Epithelial cell of prostate (primary cell): ENCODE measurements at regions not wholly inside any gene's neighbourhood (a gene's known extent, or its start where the extent isn't known, plus 50 kb on each side); places are given as distances from the start of the nearest gene placed in this dataset.
"Not testable (repeated sequence)": the region's sequence is repeated elsewhere in the genome, so short reads cannot be mapped to it uniquely, and the experiment has no call there.

Experiments
- DNase-seq: peaks from one replicate; pipeline ENCODE4 v3.0.0-alpha.2; 2011; ENCODE audit warnings: low read depth, low spot score
- H3K27ac ChIP-seq: fragments of 450-650 bp; 2 replicates; pipeline ENCODE4 v1.5.1; 2017; ENCODE audit warnings: mild to moderate bottlenecking

DNA sequence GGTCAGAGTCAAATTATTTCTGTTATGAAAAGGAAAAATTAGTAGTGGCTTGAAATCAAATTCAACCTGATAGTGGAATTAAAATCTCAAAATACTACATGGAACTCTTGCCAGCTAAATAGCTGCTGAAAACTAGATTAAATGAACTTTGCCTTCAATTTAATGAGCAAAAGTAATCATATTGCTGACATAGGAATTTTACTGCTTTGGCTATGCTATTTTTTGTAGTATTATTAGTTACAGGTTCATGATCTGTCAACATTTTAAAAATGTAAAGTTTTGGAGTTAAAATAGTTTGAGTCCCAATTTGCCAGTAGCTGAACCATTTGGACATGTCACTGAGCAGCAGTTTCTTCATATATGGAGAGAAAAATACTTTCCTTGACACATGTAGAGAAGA is 81.4 kb downstream of the RERGL start:
- no peak overlapping the region for H3K27ac ChIP-seq
- DNase-seq, result no peak

DNA sequence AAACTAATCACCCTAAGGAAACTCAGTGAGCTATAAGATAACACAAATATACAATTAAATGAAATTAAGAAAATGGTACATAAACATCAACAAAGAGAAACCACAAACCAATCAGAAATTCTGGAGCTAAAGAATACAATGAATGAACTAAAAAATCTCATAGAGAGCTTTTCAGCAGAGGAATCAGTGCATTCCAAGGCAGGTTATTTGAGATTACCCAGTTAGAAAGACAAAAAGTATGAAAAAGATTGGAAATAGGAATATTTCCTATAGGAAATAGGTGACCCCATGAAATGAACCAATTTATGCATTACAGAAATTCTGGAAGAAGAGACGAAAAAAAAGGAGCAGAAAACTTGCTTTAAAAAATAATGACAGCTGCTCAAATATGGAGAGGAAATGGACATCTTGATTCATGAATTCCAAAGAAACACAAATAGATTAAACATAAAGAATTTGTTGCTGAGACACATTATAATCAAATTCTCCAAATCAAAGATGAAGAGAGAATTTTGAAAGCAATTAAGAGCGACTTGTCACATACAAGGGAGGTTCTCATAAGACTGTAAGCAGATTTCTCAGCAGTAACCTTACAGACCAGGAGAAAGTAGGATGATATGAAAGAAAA is 90.7 kb downstream of the RERGL start:
- H3K27ac ChIP-seq, result no peak overlapping the region

DNA sequence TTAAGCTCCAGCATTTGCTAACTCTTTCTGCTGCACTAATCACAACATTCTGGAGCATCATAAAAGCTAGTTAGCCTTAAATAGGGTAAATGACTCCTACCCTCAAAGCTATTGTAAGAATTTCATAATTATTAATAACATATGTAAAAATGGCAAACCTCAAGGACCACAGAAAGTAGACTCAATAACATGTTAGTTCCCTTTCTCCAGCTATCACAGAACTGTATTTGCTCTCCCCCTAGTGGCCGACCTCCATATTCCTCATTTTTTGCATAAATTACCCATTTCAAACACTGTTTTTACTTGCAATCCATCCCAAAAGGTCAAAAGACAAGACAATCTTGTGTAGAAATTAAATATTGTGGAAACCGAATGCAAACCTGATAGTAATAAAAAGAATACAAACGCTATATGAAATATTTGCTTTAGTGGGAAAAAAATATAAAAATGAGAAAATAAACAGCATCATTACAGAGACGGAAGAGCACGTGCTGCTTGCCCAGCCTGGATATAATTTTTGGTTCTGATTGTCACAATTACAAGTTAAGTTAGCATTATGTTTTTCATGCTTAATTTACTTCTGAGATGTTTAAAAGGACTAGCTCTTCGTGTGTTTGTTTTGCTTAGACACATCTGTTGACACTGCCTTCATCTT is 97.9 kb downstream of the RERGL start:
- DNase-seq, result no peak
- H3K27ac ChIP-seq, result no peak overlapping the region

More for the DNA sequence above, 90.7 kb downstream of the RERGL start:
- no peak for DNase-seq

DNA sequence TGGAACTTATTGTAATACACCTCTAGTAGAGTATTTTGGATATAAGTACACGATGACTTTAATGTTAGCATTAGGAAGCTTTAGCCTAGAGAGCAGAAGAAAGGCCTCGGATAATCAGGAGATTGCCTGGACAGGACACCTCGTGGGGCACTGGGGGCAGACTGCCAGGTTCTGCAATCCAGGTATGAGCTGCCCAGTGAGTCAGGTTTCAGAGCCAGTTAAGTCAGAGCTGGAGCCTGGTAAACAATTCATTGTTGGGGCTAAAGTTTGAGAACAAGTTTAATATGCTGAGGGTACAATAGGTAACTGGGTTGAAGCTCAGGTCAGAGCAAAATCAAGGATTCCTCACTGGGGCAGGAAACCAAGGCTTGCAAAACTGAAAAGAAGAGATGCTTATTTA is 107.4 kb downstream of the RERGL start:
- no peak overlapping the region for H3K27ac ChIP-seq
- peak; percentile 40 for DNase-seq

DNA sequence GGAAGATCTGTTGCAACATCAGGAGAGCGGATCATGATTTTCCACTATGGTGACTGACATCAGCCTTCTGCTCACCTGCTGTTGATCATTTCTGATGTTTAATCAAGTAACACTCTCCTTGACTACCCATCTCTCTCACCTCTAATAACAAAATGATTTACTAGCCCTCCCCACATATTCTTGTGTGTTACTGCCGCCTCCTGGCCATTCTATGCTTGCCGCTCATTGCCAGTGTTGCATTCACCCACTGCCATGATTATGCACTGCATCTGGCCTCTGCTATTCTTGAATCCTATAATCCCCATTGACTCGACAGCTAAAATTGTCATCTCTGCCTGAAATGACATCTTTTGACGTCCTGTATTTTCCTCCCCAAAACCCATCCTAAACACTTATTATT is 113.8 kb downstream of the RERGL start:
- no peak for DNase-seq
- no peak overlapping the region for H3K27ac ChIP-seq

DNA sequence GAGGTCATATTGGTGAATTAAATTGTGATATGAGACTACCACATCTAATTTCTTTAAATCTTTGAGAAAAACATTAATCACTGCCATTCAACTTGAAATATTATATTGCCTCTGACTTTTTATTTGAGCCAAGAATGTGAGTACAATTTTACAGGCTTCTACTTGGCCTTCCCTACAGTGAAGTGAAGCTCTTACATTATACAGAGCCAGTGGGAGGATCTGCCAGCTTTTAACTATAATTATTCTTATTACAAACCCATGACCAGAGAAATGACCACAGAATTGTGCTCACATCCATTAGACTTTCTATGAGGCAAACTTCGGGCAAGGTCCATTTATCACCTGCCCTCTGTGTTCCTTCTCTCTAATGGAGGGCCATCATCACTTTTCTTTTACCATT is 114.2 kb downstream of the RERGL start:
- DNase-seq, result no peak
- H3K27ac ChIP-seq, result no peak overlapping the region

DNA sequence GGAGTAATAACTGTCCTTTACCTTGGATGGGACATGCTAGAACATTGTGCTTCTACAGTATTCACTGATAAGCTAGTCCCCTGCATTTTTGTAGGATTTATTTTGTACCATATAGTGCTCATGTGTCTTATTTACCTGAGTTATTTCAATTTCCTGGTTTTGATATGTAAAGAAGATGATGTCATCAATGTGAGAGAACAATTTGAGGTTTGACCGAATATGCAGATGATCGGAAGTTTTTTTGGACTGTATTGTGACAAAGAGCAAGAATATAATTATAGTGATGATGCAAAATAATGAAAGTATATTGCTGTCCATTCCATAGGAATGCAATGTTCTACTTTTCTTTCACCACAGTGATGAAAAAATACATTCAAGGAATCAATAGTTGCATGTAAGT is 114.8 kb downstream of the RERGL start:
- no peak overlapping the region for H3K27ac ChIP-seq
- DNase-seq, result no peak

DNA sequence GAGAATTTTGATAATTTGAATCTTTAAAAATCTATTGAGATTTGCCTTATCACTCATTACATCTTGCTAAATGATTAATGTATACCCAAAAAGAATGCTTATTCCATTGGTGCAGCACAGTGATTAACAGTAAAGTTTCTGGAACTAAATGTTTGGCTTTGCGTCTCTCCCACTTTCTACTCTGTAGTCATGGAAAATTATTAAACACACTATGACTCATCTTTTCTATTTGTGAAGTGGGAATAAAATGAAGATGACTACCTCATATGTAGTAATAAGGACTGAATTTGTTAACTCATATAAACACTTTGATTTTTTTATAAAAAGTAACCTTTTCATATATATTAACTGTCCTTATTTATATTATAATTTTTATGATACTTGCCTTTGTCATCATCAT is 118.1 kb downstream of the RERGL start:
- H3K27ac ChIP-seq, result no peak overlapping the region
- DNase-seq, result no peak

DNA sequence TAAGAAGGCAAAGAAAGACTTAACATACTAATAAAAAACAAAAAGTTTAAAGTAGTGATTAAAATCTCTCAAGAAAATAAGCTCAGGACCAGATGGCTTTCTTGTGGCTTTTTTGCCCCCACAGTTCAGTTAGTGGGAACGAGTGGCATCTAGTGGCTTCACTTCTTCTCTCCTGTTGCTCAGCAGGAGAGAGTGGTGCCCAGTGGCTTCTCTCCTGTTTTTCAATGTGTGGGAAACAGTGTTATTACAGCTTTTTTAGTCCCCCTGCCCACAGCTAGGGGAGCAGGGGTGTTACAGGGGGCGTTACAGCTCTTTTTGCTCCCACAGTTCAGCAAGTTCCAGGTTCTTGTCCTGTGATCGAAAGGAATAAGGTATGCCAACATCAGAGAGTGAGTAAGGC is 135.2 kb downstream of the RERGL start:
- no peak for DNase-seq
- H3K27ac ChIP-seq, result no peak overlapping the region

DNA sequence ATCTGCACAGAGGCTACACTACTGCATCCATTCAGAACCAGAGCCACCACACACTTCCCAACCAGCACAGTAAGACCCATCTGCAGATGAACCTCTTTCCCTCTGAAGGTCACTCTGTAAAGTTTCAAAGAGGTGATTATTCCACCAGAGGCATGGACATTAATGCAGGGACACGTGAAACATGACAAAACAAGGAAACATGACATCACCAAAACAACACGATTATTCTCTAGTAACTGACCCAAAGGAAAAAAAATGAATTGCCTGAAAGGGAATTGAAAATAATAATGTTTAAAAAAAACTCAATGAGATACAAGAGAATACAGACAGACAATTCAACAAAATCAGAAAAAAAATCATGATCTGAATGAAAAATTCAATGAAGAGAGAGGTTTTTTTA is 139.1 kb downstream of the RERGL start:
- no peak for DNase-seq
- no peak overlapping the region for H3K27ac ChIP-seq

DNA sequence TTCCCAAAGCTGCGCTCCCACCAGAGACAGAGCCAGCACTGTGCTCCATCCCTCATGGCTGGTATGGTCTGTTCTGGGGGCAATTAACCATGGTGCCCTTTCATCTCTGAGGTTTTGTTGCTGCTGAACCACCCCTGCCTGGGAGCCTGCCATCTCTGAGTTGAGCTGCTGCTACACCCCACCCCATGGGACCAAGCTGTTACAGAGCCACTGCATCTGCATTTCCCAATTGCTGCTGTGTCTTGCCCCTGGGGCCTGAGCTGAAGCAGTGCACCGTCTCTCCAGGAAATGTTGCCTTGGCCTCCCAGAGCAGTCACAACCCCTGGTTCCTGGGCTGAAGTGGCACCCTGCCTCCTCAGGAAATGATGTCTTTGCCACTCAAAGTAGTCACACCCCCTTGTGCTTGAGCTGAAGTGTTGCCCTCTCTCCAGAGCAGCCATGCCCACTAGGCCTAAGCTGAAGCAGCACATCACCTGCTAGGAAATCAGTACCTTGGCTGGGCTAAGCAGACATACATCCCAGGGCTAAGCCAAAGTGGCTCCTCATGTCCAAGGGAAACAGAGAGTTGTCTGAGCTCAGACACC is 140.3 kb downstream of the RERGL start:
- no peak overlapping the region for H3K27ac ChIP-seq
- no peak for DNase-seq

DNA sequence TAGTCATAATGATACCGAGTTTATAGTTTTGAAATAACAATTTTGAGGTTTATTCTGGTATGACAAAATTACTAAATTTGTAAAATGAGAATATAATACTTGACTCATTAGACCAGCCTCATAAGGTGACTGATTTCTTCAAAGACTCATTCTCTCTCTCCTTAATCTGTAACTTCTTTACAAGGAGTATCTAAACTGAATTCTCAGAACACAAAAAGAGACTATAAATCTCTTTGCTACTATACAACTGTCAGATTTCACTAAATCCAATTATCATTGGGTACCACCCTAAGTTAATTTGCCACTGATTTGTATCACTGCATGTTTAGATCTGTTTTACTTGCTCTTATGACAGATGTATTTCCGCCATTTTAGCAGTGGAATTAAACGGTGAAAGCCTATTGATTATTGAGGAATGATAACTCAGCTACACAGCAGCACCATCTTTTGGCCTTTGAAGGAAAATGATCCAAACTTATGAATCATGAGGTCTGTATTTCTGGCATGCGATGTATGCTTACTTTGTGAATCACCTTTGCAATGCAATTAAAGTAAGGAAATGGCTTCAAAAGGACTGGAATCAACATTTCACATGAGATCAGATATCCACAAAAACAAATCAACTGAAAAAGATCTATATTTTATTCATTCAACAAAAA is 161.2 kb downstream of the RERGL start:
- peak; percentile 36 for DNase-seq
- peak overlapping the region; percentile 49 for H3K27ac ChIP-seq

DNA sequence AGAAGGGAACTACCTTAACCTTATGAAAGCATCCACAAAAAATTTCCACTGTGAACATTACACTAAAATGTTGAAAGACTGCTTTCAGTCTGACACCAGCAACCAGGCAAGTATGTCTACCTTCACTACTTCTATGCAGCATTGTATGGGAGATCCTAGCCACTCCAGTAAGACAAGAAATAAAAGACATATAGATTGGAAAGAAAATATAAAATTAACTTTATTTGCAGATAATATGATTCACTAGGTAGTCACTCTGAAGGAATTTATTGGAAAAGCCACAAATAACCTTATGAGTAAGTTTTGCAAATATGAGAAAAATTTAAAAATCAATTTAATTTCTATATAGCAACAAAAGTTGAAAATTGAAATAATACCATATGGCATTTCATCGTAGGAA is 172.0 kb downstream of the RERGL start:
- H3K27ac ChIP-seq, result no peak overlapping the region
- no peak for DNase-seq

DNA sequence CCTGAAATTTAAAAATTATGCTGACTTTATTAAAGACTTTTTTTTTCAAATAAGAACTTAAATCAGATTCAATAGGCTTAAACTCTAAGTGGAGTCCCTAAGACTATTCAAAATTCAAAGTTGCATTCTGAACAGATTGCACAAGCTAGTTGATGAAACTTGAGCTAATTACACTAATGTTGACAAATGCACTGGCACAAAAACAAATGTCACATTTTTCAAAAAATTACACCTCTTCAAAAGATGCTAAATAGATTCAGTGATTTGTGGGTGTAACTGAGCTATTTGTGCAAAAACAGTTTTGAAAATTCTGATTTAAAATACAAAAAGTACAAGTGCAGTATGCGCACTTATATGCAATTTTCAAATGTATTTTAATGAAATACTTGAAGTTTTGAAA is 205.4 kb downstream of the RERGL start:
- no peak for DNase-seq
- no peak overlapping the region for H3K27ac ChIP-seq

DNA sequence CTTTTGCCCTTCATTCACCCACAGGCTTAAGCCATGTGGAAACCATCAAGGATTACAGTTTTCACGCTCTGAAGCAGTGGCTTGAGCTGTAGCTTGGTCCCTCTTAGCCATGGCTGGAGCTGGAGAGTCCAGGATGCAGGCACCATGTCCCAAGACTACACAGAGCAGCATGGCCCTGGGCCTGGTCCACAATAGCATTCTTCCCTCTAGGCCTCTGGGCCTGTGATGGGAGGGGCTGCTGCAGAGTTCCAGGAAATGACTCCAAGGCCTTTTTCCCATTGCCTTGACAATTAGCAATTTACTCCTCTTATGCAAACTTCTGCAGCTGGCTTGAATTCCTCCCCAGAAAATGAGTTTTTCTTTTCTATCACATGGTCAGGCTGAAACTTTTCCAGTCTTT is 211.3 kb downstream of the RERGL start:
- H3K27ac ChIP-seq, result no peak overlapping the region
- DNase-seq, result no peak

DNA sequence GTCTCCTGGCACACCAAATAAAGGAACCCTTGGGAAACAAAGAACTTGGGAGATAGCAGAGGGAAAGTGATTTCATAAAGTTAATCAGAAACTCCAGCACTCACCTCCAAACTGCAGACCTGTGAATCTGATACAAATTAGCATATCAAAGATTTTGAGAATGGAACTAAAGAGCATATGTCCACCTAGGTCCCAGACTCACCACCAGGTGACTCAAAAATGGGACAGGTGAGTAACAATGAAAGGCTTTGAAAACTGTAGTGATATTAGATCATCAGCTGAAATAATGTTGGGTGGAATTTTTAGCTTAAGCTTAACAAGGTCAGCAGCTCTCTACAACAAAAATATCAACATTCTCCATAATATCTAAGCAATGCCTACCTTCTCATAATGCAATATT is 214.8 kb downstream of the RERGL start:
- DNase-seq, result no peak
- H3K27ac ChIP-seq, result no peak overlapping the region

DNA sequence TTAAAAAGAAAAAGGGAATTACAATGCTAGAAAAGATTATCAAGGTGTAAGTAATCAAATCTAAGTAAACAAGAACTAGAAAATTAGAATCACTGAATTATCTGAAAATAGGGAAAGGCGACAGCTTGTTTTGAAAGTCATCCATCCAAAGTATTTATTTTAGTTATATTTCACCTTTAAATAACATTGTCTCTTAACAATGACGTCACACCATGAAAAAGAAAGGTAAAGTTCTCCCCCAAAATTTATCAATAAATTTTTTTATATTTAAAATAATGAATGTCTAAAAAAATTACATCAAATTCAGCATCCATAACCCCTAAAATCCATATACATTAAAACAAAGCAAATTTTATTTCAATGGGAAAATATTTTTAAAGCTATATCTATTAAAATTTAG is 223.2 kb downstream of the RERGL start:
- H3K27ac ChIP-seq, result no peak overlapping the region
- no peak for DNase-seq

DNA sequence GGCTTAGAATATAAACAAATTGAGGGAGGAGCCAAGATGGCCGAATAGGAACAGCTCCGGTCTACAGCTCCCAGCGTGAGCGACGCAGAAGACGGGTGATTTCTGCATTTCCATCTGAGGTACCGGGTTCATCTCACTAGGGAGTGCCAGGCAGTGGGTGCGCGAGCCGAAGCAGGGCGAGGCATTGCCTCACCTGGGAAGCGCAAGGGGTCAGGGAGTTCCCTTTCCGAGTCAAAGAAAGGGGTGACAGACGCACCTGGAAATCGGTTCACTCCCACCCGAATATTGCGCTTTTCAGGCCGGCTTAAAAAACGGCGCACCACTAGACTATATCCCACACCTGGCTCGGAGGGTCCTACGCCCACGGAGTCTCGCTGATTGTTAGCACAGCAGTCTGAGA is 234.4 kb downstream of the RERGL start:
- DNase-seq, H3K27ac ChIP-seq: not testable (repeated sequence)

DNA sequence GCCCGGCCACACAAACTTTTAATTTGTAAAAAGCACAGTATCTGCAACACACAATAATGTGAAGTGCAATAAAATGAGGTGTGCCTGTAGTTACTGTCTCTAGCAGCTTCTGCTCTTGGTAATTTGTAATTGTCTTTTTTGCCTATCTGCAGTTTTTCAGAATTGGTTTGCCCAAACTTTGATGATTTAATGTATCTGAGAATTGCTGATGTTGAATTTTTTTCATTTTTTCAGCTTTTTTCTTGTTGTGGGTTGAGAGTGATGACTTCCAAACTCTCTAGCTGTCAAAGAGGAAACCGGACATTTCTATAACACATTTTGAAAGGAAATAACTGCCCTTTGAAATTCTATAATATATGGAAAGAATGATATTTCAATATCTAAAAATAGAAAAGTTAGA is 236.9 kb downstream of the RERGL start:
- no peak for DNase-seq
- H3K27ac ChIP-seq, result no peak overlapping the region

DNA sequence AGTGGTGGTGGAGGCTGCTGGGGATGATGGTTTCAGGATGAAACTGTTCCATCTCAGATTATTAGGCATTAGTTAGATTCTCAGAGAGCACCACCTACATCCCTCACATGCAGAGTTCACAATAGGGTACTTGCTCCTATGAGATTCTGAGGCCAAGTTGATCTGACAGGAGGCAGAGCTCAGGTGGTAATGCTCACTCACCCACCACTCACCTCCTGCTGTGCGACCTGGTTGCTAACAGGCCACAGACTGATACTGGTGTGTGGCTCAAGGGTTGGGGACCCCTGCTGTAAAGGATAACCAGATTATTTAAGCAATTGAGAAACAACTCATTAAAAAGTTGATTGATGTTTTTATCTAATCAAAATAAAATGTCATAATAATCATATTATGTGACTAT is 248.5 kb downstream of the RERGL start:
- DNase-seq, result no peak
- no peak overlapping the region for H3K27ac ChIP-seq

DNA sequence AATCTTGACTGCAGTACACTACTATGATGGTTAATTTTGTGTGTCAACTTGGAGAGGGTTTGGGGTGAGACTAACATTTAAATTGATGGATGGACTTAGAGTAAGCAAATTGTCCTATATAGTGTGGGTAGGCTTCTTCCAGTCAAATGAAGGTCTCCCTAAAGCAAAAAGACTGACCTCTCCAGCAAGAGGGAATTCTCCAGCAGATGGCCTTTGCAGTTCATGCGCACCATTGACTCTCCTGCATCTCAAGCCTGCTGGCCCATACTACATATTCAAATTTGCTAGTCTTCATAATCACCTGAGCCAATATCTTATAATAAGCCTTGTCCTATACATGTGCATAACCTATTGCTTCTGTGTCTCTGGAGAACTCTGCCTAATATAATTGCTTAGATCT is 260.2 kb downstream of the RERGL start:
- DNase-seq, result no peak
- no peak overlapping the region for H3K27ac ChIP-seq

DNA sequence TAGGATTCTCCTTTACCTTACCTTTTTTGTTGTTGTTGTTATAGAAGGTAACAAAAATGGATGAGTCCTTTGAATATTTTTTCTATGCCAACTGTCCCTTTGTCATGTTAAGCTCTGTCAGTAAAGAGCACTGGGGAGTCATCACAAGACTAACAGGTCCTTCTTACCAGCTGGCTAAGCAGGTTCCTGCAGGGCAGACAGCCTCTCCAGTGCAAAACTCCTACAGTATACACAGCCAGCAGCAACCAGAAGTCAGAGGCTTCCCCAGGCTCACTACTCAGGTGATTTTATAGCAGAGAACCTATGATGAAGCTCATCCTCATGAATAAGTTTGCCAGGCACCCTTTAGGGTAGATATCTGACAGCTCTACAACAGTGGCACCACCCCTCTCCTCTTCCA is 271.1 kb downstream of the RERGL start:
- H3K27ac ChIP-seq, result no peak overlapping the region
- DNase-seq, result no peak
